NCI-H1417 (cell line): ENCODE measurements at regions not wholly inside any gene's neighbourhood (a gene's known extent, or its start where the extent isn't known, plus 50 kb on each side); places are given as distances from the start of the nearest gene placed in this dataset.
"Not testable (repeated sequence)": the region's sequence is repeated elsewhere in the genome, so short reads cannot be mapped to it uniquely, and the experiment has no call there.

Experiments
- DNase-seq, 3 experiments: peaks; one replicate each; lab custom pipeline; 2025; lab: John Stamatoyannopoulos, UW

DNA sequence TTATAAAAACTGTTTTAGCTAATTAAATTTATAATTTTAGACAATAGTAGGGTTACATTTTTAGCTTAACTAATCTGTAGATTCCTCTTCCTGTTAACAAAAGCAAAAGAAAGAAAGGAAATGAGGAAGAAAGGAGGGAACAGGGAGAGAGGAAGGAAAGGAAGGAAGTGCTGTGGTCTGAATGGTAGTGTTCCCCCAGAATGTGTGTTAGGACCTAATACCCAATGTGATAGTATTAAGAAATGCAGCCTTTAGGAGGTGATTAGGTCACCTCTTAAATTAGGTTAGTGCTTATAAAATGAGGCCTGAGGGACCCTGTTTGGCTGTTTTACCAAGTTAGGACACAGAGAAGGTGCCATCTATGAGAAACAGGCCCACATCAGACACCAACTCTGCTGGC is 136.9 kb upstream of the SAMSN1 start:
- no peak for DNase-seq

DNA sequence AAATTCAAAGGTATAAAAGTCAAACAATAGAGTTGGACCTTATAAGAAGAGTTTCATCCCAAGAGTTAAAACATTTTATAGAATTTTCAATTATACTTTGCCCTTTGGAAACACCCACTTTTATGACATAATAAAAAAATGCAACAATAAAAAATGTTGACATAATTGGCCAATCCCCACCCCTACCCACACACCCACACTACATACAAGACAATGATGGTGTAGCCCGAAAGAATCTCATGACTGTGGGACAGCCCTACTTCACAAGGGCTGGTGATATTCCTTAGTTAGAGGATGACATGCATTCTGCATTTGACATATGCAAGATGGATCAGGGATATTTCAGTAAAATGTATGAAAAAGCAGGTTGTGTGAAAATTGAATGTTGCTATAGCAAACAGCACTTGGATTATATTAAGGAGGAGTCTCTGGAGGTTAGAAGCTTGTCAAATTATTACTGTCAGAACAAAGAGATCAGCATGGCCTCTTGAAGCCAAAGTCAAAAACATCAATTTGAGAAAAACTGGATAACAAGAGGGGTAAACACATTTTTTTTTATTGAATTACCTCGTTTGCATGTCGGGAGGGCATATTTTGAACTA is 133.0 kb upstream of the SAMSN1 start:
- no peak for DNase-seq

DNA sequence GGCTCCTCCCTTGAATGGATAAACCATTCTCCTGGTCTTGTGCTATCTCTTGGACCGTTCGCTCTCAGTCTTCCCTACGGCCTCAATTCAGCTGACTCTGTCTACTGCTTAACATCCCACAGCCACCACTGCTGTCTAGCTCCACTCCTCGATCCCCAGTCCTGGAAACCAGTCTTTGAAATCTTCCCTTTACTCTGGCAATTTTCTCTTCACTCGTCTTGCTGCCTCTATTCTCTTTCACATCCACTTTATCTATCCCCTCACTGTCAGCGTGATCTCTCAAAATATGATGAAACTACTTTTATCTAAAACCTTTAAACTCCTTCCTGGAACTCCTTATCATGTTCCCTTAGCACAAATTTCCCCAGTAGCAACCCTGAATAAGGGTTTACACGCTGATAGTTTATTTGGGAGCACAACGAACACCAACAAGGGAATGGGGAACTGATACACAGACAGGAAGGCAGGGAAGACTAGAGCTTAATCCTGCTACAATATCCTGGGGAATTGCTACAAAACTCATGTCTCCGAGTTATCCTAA is 131.6 kb upstream of the SAMSN1 start:
- DNase-seq = no peak

DNA sequence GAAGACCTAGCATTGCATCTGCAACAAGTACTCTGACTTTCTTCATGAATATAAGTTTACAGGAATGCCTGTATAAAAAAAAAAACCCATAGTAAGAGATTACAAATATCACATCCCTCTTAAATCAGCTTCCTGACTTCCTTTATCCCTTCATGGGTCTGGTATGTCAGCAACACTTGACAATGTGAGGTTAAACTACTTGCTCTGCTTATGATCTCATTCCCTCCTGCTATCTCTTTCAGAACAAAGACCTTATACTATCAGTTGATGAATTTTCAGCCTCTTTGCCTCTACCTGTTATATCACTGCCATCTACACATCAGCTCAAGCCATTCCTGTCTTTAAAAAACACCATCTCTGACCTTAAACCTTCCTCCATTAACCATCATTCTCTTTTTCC is 130.9 kb upstream of the SAMSN1 start:
- DNase-seq = no peak

DNA sequence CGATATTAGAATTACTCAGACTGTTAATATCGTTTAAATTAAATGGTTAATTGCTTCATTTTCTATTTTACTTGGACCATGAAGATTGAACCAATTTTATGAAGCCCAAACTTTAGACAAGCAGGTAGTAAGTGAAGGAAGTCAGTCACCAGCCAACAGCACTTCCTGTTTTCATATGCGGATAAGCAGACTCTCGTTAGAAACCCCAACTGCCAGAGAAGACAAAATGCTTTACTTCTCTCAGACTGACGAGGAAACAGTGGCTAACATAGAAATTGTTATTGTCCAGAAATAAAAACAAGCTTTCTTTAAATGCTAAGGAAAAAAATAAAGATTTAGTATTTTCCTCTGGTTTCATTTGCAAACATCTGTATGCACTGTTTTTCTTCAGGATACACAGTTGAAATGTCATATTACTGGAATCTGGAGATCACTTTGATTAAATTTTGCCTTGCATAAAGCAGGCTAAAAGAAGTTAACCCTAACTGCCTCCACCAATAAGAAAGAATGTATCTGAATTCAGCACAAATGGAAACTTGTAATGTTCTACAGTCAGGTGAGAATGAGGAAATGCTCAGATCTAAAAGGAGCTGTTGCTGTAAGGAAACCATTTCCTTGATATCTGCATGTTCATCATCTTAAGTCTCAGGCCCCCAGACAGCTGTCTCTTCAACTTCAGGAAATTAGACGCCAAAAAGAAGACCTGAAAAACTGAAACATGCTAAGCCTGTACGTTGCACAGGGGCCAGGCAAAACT is 129.8 kb upstream of the SAMSN1 start:
- no peak for DNase-seq

DNA sequence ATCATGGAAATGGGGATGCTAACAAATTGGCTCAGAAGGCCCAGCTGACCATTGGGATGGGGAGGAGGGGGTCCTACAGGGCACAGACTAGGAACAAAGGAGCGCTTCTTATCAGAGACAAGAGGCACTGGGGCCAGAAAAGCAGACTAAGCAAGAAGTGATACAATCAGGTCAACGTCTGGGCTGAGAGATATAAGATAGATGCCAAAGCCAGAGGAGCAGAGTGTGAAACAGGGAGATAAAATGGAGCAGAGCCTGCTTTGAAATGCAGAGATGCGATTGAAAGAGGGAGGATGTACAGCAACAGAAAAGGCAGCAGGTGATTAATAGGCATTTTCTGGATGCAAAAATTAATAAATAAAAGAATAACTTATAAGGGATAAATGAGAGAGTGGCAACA is 127.5 kb upstream of the SAMSN1 start:
- DNase-seq = no peak

DNA sequence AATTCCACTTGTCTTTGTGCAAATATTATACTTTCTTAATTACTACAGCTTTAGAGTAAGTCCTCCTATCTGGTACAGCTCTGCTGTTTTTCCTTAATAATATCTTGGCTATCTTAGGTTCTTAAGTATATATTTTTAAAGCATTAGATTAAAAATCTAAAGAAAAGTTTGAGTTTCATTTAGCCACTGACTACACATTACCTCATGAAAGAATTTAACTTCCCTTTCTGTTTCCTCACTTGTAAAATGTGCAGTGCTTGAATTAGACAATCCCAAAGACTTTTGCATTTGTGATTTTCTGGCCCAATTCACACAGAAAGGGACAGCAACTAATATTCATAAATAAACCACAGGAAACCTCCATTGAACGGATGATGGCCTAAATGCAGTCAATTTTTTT is 126.4 kb upstream of the SAMSN1 start:
- DNase-seq = no peak

DNA sequence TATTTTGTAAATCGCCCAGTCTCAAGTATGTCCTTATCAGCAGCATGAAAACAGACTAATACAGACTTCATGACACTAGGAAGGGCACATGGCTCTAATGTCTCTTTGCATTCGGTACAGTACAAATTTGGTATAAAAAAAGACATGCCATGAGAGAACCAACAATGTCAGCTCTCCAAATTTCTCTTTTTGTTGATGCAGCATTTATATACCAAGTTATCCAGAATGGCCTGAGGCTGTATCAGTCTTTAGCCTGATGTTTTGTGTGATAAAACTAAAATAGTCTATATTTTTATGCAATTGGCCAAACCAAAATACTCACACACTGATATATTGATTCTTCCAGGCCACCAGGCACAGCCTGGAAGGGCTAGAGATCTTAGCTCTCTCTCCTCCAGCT is 124.3 kb upstream of the SAMSN1 start:
- DNase-seq = no peak

DNA sequence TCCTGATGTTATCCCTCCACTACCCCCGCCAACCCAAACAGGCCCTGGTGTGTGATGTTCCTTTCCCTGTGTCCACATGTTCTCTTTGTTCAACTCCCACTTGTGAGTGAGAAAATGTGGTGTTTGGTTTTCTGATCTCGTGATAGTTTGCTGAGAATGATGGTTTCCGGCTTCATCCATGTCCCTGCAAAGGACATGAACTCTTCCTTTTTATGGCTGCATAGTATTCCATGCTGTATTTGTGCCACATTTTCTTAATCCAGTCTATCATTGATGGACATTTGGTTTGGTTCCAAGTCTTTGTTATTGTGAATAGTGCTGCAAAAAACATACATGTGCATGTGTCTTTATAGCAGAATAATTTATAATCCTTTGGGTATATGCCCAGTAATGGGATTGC is 123.0 kb upstream of the SAMSN1 start:
- DNase-seq = not testable (repeated sequence)

DNA sequence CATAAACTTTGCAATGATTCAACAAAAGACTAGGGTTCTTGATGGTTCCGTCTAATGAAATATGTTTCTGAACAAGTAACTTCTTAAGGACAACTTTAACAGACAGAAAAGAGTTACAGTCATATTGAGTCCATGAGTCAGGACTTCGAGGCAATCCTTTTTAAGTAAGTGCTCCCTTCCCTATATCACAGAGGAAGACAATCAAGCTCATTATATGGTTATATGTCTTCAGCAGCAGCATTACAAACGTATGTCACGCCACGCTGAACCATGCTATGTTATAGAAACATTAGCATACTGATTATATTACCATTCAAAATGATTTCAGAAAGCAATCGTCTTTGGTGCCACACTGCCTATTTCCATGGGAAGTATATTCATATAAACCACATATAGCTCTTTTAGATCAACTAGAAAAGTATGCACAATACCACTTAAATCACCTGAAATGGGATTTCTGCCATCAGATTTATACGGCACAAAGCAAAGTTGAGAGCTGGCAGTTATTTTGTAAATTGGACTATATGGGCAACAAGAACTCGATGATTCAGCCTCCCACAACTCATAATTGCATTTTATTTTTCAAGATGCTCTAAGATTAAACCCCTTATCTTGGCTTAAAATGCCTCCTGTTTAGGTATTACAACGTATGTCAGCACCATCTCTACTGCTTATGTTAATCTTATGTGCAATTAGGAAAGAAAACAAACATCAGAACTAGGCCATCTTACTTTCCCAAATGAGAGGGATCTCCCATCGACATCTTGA is 111.3 kb upstream of the SAMSN1 start:
- DNase-seq = no peak

DNA sequence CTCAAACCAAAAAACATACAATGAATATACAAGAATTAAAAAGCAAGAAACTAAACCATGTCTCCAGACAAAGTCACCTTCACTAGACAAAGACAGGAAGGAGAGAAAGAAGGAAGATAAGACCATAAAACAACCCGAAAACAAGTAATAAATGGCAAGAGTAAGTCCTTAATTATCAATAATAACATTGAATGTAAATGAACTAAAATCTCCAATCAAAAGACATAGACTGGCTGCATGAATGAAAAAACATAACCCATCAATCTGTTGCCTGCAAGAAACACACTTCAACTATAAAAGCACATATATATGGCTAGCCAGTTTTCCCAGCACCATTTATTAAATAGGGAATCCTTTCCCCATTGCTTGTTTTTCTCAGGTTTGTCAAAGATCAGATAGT is 100.8 kb upstream of the SAMSN1 start:
- no peak for DNase-seq

DNA sequence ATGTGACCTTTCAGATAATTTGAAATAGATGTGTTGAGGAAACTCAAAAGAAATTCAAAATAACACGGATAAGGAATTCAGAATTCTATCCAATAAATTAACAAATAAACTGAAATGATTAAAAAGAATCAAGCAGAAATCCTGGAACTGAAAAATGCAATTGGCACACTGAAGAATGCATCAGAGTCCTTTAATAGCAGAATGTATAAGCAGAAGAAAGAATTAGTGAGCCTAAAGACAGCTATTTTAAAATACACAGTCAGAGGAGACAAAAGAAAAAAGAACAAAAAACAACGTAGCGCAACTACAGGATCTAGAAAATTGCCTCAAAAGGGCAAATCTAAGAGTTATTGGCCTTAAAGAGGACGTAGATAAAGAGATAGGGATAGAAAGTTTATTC is 99.6 kb upstream of the SAMSN1 start:
- no peak for DNase-seq

DNA sequence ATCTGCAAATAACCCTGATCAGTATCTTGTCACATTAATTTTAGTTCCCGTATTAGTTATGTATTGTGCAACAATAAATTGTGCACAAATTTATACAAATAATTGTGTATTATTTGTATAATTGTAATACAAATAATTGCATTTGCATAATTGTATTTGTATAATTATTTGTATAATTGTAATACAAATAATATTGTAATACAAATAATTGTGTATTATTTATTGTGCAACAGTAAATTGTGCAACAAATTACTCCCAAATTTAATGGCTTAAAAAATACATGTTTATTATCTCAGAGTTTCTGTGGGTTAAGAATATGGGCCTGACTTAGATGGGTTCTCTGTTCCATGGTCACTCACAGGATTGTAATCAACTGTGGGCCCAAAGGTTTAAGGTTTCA is 86.2 kb upstream of the SAMSN1 start:
- no peak for DNase-seq

DNA sequence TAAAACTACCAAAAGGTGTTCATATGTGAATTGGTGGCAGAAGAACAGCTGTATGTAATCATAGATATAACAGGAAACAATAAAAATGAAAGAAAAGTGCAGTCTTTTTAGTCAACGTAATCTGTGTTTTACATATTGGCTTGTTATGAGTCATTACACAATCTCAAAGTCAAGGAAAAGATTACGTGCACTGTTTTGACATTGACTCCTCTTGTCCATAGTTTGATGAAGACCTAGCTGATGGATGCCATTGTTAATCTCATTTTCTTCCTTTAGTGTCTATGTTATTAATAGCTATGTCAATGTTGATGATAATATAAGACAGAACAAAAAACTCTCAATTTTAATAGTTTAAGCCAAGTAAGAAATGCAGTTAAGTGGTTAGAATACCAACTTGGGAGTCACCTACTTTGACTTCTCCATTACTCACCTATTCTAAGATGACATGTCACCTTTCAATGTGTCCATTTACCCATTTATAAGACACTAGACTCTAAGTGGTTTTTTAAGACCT is 84.5 kb upstream of the SAMSN1 start:
- DNase-seq = no peak

DNA sequence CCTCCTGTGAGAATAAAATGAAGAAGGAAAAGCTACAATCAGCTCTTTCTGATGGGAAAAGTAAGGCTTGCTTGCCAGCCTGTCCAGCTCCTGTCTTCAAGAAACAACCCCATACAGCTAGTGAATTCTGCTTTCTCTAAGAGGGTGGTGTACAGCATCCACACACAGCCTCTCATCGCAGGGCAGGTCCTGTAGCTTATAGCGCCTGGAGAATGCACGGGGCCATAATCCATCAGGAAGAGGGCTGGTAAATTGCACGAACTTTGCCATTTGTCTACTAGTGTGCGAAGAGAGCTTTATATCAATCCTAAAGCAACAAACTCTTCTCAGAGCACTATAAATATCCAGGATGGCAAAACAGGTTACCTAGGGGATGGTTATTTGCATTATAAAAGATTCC is 83.3 kb upstream of the SAMSN1 start:
- no peak for DNase-seq

DNA sequence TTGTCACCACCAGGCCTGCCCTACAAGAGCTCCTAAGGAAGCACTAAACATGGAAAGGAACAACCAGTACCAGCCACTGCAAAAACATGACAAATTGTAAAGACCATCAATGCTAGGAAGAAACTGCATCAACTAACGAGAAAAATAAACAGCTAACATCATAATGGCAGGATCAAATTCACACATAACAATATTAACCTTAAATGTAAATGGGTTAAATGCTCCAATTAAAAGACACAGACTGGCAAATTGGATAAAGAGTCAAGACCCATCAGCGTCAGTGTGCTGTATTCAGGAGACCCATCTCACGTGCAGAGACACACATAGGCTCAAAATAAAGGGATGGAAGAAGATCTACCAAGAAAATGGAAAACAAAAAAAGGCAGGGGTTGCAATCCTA is 77.0 kb upstream of the SAMSN1 start:
- not testable (repeated sequence) for DNase-seq

DNA sequence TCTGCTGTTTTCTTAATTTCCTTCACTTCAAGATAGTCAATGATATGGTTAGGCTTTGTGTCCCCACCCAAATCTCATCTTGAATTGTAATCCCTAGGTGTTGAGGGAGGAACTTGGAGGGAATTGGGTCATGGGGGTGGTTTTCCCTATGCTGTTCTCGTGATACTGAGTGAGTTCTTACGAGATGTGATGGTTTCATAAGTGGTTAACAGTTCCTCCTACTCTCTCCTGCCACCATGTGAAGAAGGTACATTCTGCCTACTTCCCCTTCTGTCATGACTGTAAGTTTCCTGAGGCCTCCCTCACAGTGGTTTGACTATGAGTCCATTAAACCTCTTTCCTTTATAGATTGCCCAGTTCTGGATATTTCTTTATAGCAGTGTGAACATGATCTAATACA is 74.0 kb upstream of the SAMSN1 start:
- no peak for DNase-seq

DNA sequence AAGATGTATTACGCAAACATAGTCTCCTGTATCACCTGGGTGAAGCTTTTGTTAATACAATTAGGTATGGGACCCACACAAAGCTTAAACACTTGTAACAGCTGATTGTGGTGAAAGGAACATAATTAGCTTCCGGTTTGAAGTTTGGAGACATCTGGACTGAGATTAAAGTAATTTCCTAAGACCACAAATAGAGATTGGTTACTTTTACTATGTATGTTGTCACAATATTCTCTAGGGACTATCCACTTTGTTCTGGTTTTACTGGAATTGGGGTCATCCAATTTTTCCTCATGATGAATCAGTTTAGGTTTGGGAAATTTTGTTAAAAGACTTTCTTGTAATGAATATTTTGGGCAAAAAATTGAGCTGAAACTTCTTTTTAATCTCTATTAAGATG is 71.8 kb upstream of the SAMSN1 start:
- DNase-seq = peak in 1 of 3 experiments; percentile 11

DNA sequence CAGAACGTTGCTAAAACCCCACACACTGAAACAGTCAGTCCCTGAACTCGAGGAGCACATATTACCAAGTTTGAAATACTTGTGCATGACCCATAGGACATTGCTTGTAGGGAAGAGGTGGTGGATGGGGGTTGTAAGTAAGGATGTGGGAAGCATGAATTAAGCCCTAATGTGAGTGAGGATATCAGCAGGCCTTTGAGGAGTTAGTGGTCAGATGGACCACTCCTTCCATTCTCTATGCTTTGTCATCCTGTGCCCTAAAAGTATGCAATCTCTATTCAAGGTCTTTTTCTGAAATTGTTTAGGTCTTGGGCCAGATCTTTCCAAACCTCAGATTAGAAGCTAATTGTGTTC is 70.9 kb upstream of the SAMSN1 start:
- DNase-seq = no peak

DNA sequence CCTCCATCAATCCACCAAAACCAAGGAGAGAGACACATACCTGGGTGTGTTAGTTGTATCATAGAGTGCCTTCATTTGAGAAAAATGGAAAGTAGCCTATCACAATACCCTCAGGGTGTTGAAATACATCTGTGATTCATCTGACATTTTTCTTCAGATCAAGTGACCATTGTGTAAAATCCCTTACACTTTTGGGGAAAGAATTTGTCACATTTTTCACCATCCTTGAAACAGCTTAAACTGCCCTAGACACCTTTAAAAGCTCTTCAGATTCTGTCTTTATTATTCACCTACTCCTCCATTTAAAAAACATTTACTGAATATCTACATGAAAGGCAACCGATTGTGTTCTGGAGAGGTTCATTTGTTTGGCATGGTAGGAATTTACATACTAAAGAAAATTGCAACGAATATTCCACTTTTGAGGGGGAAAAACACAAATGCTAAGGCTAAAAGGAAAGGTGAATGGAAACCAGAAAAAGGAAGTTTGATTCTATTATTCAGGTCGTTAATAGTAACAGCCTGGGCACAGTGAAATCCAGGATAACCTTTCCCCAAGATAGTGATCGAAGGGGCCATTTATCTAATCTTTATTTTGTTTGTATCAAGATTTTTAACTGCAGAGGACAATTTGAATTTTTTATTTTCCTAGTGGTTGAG is 70.4 kb upstream of the SAMSN1 start:
- no peak for DNase-seq

DNA sequence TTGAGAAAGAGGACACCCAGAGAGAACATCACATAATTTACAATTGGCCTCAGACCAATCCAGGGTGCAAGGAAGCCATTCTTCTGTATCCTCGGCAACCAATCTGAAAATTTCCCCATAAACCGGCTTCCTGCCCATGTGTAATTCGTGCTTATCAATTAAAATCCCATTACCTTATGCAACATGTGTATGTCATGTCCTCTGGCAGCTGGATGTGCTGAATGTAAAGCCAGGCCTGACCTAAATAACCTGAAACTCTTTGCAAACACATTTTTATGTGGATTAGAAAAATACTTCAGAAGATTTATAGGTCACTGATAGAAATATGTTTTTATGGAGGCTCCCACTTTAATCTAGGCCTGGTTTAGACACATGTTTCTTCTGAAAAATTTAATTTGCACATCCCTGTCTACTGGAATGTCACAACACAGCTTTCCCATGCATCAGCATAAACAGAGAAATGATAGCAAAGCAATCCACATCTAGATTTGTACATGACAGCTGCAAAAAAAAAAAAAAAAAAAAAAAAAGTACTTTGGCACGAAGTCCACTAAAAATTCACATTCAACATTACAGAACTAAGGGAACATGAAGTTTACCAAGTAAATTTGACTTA is 69.4 kb upstream of the SAMSN1 start:
- peak in 2 of 3 experiments; percentile 1 to 16 for DNase-seq

DNA sequence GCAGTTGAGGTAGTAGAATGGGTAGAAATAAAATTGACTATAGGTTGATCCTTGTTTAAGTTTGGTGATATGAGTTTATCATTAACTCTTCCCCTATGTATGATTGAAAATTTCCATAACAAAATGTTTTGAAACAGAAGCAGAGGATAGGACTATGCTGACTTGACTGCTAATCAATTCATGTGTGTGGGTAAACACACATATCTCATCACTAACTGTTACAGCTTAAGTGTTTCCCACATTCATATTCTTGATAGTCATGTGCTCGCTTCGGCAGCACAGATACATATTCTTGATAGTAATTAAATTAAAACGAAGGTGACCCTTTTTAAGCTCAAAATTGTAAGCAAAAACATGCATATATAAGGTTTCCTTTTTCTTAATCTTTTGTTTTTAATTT is 68.2 kb upstream of the SAMSN1 start:
- no peak for DNase-seq
